ENCODE measurements at regions not wholly inside any gene's neighbourhood (a gene's known extent, or its start where the extent isn't known, plus 50 kb on each side); places are given as distances from the start of the nearest gene placed in this dataset.

DNA sequence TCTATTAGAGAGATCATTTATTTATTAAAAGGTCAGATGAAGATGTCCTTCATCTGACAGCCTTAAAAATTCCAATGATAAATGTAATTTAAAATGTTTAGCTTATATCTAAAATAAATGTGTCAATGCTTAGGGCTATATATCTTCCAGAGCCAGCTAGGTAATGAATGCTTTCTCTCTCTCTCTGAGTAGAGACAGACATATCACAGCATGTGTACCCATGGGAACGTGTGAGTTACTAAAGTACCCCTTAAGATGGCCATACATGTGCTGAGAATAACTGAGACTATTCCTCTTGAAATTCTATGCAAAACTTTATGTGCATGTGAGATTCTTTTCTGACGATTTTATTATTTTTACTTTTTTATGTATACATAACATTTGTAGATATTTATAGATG lies 420.9 kb upstream of the ST6GAL2 start:
- Histone ChIP-seq H3K36me3 (ENCODE audit: control insufficient read depth, insufficient read depth, low read length) (no peaks in the 10 kb centered on the region), H3K9ac (ENCODE audit: low read length) (no peak overlapping the region), H3K4me1 (ENCODE audit: control insufficient read depth, insufficient read depth, low read length) (no peaks in the 10 kb centered on the region), H3K27ac (ENCODE audit: low read depth, low read length) (no peak overlapping the region), H3K4me3 (ENCODE audit: low read depth, low read length) (no peak overlapping the region), H3K27me3 (ENCODE audit: control insufficient read depth, insufficient read depth, low read length) (no peaks in the 10 kb centered on the region), H3K9me3 (ENCODE audit: control insufficient read depth, insufficient read depth, low read depth, low read length) (no peaks in the 10 kb centered on the region)

DNA sequence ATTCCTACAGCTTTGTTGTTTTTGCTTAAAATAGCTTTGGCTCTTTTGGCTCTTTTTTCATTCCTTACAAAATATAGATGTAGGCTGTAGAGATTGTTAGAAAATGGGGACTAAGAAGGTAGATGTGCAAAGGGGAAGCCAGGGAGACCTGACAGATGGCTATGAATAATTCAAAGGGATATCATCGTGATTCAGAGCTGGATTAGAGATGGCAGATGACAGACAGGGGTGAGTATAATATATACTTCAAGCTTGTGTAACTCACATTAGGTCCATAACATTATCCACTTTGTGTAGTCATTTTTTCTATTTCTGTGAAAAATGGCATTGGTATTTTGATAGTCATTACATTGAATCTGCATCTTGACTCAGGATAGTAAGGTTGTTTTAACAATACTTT lies 422.9 kb upstream of the ST6GAL2 start:
- Histone ChIP-seq H3K4me1 (ENCODE audit: control insufficient read depth, insufficient read depth, low read length) (no peaks in the 10 kb centered on the region), H3K9ac (ENCODE audit: low read length) (no peak overlapping the region), H3K36me3 (ENCODE audit: control insufficient read depth, insufficient read depth, low read length) (no peaks in the 10 kb centered on the region), H3K27ac (ENCODE audit: low read depth, low read length) (no peak overlapping the region), H3K27me3 (ENCODE audit: control insufficient read depth, insufficient read depth, low read length) (no peaks in the 10 kb centered on the region), H3K9me3 (ENCODE audit: control insufficient read depth, insufficient read depth, low read depth, low read length) (no peaks in the 10 kb centered on the region), H3K4me3 (ENCODE audit: low read depth, low read length) (no peak overlapping the region)

DNA sequence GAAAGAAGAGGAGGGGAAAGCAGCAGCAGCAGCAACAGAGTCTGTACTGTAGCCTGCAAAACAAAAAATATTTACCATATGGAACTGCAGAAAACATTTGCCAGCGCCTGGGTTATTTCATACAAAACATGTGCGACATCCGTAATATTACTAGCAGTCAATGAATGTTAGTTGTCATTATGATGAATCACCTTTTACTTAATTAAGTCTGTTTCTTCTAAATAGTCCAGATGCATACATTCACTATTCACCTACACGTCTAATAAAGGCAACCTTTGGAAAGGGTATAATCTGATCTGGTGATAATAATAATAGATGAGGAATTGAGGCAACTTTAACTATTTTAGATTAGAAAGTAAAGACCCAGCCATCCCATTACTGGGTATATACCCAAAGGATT lies 426.3 kb upstream of the ST6GAL2 start:
- Histone ChIP-seq H3K4me1 (ENCODE audit: control insufficient read depth, insufficient read depth, low read length) (no peaks in the 10 kb centered on the region), H3K27ac (ENCODE audit: low read depth, low read length) (no peak overlapping the region), H3K9me3 (ENCODE audit: control insufficient read depth, insufficient read depth, low read depth, low read length) (no peaks in the 10 kb centered on the region), H3K9ac (ENCODE audit: low read length) (no peak overlapping the region), H3K36me3 (ENCODE audit: control insufficient read depth, insufficient read depth, low read length) (no peaks in the 10 kb centered on the region), H3K4me3 (ENCODE audit: low read depth, low read length) (no peak overlapping the region), H3K27me3 (ENCODE audit: control insufficient read depth, insufficient read depth, low read length) (no peaks in the 10 kb centered on the region)

DNA sequence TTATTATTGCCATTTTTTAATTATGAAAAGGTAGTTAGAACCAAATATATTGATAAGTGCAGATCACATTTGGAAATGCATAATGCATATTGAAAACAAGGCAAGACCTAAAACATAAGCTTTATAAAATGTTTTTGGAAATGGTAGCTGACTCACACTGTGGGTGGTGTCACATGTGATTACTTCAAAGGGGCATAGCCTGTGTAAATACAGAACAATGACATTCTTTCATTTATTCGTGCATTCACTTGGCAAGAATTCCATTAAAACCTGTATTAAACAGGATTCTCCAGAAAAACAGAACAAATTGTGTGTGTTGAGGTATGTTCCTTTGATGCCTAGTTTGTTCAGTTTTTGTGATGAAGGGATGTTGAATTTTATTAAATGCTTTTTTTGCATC lies 427.3 kb upstream of the ST6GAL2 start:
- Histone ChIP-seq H3K27ac (ENCODE audit: low read depth, low read length) (no peak overlapping the region), H3K36me3 (ENCODE audit: control insufficient read depth, insufficient read depth, low read length) (no peaks in the 10 kb centered on the region), H3K27me3 (ENCODE audit: control insufficient read depth, insufficient read depth, low read length) (no peaks in the 10 kb centered on the region), H3K4me1 (ENCODE audit: control insufficient read depth, insufficient read depth, low read length) (no peaks in the 10 kb centered on the region), H3K9ac (ENCODE audit: low read length) (no peak overlapping the region), H3K9me3 (ENCODE audit: control insufficient read depth, insufficient read depth, low read depth, low read length) (no peaks in the 10 kb centered on the region), H3K4me3 (ENCODE audit: low read depth, low read length) (no peak overlapping the region)

DNA sequence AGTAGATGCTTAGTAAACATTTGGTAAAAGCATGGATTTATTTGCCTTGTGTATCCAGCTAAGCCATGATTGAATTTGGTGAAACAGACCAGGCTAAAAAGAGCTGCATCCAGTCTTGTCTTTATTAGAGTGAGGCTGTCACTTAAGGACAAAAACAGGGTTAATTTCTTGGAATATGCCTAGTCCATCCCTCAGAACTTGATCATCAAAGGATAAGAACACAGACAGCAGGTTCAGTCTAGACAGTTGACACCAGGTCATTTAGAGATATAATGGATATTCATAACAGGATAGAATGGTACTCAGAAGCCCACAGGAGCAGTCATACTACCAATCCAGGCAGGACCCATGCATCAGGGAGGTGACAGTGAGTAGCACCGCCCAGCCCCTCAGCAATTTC lies 434.9 kb upstream of the ST6GAL2 start:
- Histone ChIP-seq H3K36me3 (ENCODE audit: control insufficient read depth, insufficient read depth, low read length) (no peaks in the 10 kb centered on the region), H3K27ac (ENCODE audit: low read depth, low read length) (no peak overlapping the region), H3K27me3 (ENCODE audit: control insufficient read depth, insufficient read depth, low read length) (no peaks in the 10 kb centered on the region), H3K9ac (ENCODE audit: low read length) (no peak overlapping the region), H3K9me3 (ENCODE audit: control insufficient read depth, insufficient read depth, low read depth, low read length) (no peaks in the 10 kb centered on the region), H3K4me3 (ENCODE audit: low read depth, low read length) (no peak overlapping the region), H3K4me1 (ENCODE audit: control insufficient read depth, insufficient read depth, low read length) (no peaks in the 10 kb centered on the region)

DNA sequence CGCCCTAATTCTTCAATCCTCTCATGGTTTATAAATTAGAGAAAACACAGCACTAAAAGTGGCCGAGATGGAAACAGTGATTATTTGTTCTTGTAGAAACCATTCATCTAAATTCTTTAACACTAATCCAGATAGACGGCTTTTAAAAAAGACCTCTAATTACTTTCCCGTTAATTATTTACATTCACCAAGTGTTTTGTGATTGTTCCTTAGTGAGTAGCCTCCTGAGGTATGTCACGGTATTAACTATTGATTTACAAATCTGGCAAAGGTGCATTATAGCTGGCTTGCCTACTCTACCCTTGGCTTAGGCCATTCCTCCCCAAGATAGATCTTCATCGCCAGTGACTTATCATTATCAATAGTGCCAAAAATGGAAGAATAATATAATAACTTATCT lies 436.4 kb upstream of the ST6GAL2 start:
- H3K9ac ChIP-seq (ENCODE audit: low read length): no peak overlapping the region
- no peak overlapping the region for H3K27ac ChIP-seq (ENCODE audit: low read depth, low read length)
- H3K27me3 ChIP-seq (ENCODE audit: control insufficient read depth, insufficient read depth, low read length): no peaks in the 10 kb centered on the region
- no peak overlapping the region for H3K4me3 ChIP-seq (ENCODE audit: low read depth, low read length)
- no peaks in the 10 kb centered on the region for H3K4me1 ChIP-seq (ENCODE audit: control insufficient read depth, insufficient read depth, low read length)
- 0 out of 2 replicates have a peak, but pooled peaks cover 9% of the 10 kb centered on the region for H3K9me3 ChIP-seq (ENCODE audit: control insufficient read depth, insufficient read depth, low read depth, low read length)
- H3K36me3 ChIP-seq (ENCODE audit: control insufficient read depth, insufficient read depth, low read length): no peaks in the 10 kb centered on the region

DNA sequence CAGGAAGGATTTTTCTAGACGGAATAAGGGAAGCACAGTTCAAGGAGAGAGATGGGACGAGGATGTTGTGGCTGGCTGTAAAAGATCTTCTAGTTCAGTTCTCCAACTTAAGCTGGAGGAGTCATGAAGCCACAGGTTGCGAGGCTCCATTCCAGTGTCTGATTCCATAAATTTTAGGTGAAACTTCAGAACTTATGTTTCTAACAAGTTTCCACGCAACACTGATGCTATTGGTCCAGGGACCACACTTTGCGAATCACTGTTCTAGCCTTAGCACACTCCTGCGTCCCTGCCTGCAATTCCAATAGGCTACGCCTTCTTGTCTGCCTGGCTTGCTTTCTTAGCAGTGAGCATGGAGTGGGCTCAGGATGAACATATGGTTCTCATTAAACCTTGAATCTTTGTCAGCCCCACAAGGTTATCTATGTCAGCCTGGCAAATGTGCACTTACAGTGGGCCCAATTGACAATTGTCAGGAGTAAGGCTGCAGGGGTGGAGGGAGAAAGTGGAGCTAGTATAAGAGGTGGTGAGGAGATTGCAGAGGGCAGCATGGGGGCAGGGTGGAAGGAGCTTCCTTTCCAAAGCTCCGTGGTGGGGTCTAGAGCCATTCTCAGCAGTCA lies 438.1 kb upstream of the ST6GAL2 start:
- no peak overlapping the region for H3K9ac ChIP-seq (ENCODE audit: low read length)
- H3K27me3 ChIP-seq (ENCODE audit: control insufficient read depth, insufficient read depth, low read length): no peaks in the 10 kb centered on the region
- no peak overlapping the region for H3K27ac ChIP-seq (ENCODE audit: low read depth, low read length)
- no peak overlapping the region for H3K4me3 ChIP-seq (ENCODE audit: low read depth, low read length)
- no peaks in the 10 kb centered on the region for H3K4me1 ChIP-seq (ENCODE audit: control insufficient read depth, insufficient read depth, low read length)
- H3K36me3 ChIP-seq (ENCODE audit: control insufficient read depth, insufficient read depth, low read length): no peaks in the 10 kb centered on the region
- peaks cover 11% of the 10 kb centered on the region; the same call in 1 of the 2 replicates for H3K9me3 ChIP-seq (ENCODE audit: control insufficient read depth, insufficient read depth, low read depth, low read length)

DNA sequence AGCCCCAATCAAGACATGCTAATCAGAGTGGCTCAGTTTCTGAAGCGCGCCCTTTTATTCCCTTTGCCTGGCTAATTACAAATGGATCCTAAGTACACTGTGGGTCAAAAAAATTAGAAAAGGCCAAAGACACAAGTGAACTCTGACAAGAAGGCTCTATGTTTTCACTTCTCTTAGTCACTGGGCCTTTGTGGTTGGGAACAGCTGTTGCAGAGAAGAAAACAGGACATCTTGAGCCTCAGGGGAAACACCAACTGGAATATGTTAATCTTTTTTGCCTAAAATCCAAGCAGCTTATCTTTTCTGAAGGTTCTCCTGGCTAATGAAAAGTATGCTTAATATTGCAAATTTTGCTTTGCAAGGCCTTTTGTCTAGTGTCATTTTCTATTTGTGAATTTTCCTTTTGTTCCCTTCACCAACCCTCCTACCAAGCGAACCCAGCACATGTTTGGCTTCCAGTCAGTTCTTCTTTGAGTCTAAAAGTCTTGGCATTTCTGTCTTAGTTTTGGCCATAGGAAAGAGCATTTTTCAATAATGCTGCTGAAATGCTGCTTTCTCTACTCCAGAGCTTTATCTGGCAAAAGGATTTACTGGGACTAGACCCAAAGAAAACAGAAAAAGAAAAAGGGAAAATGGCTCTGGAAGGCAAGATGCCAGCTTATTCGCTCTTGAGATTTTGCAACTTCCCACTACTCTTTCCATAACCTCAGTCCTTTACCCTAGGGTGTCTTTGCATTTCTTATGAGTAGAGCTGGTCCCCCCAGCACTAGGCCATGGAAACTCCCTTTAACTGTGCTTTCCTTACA lies 440.2 kb upstream of the ST6GAL2 start:
- Histone ChIP-seq H3K36me3 (ENCODE audit: control insufficient read depth, insufficient read depth, low read length) (no peaks in the 10 kb centered on the region), H3K4me1 (ENCODE audit: control insufficient read depth, insufficient read depth, low read length) (no peaks in the 10 kb centered on the region), H3K9ac (ENCODE audit: low read length) (no peak overlapping the region), H3K27ac (ENCODE audit: low read depth, low read length) (no peak overlapping the region), H3K27me3 (ENCODE audit: control insufficient read depth, insufficient read depth, low read length) (no peaks in the 10 kb centered on the region), H3K4me3 (ENCODE audit: low read depth, low read length) (no peak overlapping the region), H3K9me3 (ENCODE audit: control insufficient read depth, insufficient read depth, low read depth, low read length) (peaks cover 16% of the 10 kb centered on the region; the same call in 1 of the 2 replicates)

DNA sequence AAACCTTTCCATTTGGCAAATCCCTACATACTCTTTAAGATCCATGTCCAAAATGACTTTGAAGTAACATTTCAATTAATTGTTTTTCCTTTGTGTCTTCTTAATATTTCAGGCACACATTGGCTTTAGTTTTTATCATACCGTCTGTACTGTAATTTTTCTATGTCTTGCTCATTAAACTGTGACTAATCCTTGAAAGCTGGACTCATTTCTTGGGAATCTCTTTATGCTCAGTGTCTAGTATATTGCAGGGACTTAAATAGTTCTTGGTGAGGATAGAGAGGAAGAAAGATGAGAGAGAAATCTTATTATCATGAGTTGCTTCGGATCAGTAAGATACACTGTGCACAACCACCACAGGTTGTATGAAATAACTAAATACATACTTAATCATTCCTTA lies 448.3 kb upstream of the ST6GAL2 start:
- Histone ChIP-seq H3K4me3 (ENCODE audit: low read depth, low read length) (no peak overlapping the region), H3K9ac (ENCODE audit: low read length) (no peak overlapping the region), H3K9me3 (ENCODE audit: control insufficient read depth, insufficient read depth, low read depth, low read length) (0 out of 2 replicates have a peak, but pooled peaks cover 5% of the 10 kb centered on the region), H3K27ac (ENCODE audit: low read depth, low read length) (no peak overlapping the region), H3K27me3 (ENCODE audit: control insufficient read depth, insufficient read depth, low read length) (no peaks in the 10 kb centered on the region), H3K36me3 (ENCODE audit: control insufficient read depth, insufficient read depth, low read length) (no peaks in the 10 kb centered on the region), H3K4me1 (ENCODE audit: control insufficient read depth, insufficient read depth, low read length) (peaks cover 4% of the 10 kb centered on the region; the same call in 1 of the 2 replicates)

DNA sequence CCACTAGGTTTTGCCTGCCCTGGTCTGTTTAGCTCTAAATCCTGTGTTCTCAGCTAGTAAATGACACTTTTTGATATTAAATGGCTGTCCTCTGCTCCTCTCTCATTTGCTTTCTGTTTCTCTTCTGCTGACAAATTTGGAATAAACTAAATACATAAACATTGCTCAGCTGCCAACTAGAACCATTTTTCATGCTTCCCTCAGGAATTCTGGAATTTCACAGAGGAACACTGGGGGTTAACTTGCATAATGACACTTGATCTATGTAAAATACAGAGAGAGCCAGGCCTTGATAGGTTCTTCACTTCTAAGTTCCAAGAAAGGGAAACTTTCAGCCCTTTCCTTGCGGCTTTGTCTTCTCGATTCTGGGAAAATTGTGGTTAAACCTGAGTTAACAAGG lies 450.6 kb upstream of the ST6GAL2 start:
- Histone ChIP-seq H3K4me1 (ENCODE audit: control insufficient read depth, insufficient read depth, low read length) (peaks cover 4% of the 10 kb centered on the region; the same call in 1 of the 2 replicates), H3K27ac (ENCODE audit: low read depth, low read length) (no peak overlapping the region), H3K4me3 (ENCODE audit: low read depth, low read length) (no peak overlapping the region), H3K36me3 (ENCODE audit: control insufficient read depth, insufficient read depth, low read length) (no peaks in the 10 kb centered on the region), H3K27me3 (ENCODE audit: control insufficient read depth, insufficient read depth, low read length) (no peaks in the 10 kb centered on the region), H3K9me3 (ENCODE audit: control insufficient read depth, insufficient read depth, low read depth, low read length) (no peaks in the 10 kb centered on the region), H3K9ac (ENCODE audit: low read length) (no peak overlapping the region)

DNA sequence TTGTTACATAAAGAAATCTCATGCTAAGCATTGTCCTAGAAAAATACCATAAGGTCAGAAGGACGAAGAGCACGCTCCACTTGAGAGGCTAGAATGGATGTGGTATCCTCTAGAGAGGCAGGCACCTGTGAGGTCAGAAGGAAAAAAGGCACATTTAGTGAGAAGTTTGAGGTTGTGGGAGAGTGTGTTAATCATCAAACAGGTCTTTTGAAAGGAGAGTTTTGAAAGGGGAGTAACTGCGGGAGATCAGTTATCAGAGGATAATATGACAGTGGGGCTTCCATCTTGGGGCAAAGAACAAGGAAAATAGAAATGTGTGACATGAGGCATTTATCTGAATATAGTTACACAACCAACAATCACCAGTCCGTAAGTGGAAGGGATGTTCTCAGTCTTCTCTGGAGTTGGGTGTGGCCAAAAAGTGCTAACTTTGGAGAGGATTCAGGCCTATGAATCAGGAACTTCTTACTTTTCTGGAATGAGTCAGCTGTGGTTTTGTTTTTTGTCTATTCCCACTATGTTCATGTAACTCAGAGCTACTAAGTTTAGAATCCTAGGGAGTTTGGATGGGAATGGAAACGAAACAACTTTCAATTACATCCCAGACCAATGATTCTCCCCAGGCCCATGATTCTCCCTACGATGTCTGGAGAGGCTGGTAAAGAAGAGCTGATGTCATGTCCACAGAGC lies 451.4 kb upstream of the ST6GAL2 start:
- no peak overlapping the region for H3K27ac ChIP-seq (ENCODE audit: low read depth, low read length)
- no peak overlapping the region for H3K9ac ChIP-seq (ENCODE audit: low read length)

More for the DNA sequence above, 451.4 kb upstream of the ST6GAL2 start:
- Histone ChIP-seq H3K4me3 (ENCODE audit: low read depth, low read length) (no peak overlapping the region), H3K36me3 (ENCODE audit: control insufficient read depth, insufficient read depth, low read length) (no peaks in the 10 kb centered on the region), H3K4me1 (ENCODE audit: control insufficient read depth, insufficient read depth, low read length) (peaks cover 4% of the 10 kb centered on the region; the same call in 1 of the 2 replicates), H3K27me3 (ENCODE audit: control insufficient read depth, insufficient read depth, low read length) (no peaks in the 10 kb centered on the region), H3K9me3 (ENCODE audit: control insufficient read depth, insufficient read depth, low read depth, low read length) (peaks cover 4% of the 10 kb centered on the region; the same call in 1 of the 2 replicates)
